ENCODE measurements at regions not wholly inside any gene's neighbourhood (a gene's known extent, or its start where the extent isn't known, plus 50 kb on each side); places are given as distances from the start of the nearest gene placed in this dataset.

- H3K36me3 ChIP-seq: no peaks in the 10 kb centered on the region
- no peak for DNase-seq (ENCODE audit: low spot score)
- no peaks in the 10 kb centered on the region for H3K9me3 ChIP-seq
- no peaks in the 10 kb centered on the region for H3K4me1 ChIP-seq
- no peak overlapping the region for H3K27ac ChIP-seq
- H3K27me3 ChIP-seq: no peaks in the 10 kb centered on the region
- H3K4me3 ChIP-seq: no peak overlapping the region
- no peak for TF ChIP-seq CTCF (IDR thresholded peaks at IDR 0.05)
Observed at GRCh38 chr2:238963161-238963970, 115.5 kb downstream of the TWIST2 start.

- Histone ChIP-seq H3K4me3 (no peak overlapping the region), H3K27me3 (no peaks in the 10 kb centered on the region), H3K4me1 (no peaks in the 10 kb centered on the region), H3K36me3 (no peaks in the 10 kb centered on the region), H3K9me3 (no peaks in the 10 kb centered on the region), H3K27ac (no peak overlapping the region)
- DNase-seq (ENCODE audit: low spot score): no peak
- TF ChIP-seq CTCF (IDR thresholded peaks at IDR 0.05): no peak
Observed at GRCh38 chr2:238963971-238964328, 116.1 kb downstream of the TWIST2 start.

GRCh38 chr2:238964544-238965067, 116.7 kb downstream of the TWIST2 start:
- TF ChIP-seq CTCF (IDR thresholded peaks at IDR 0.05): no peak
- H3K4me3 ChIP-seq: no peak overlapping the region
- no peaks in the 10 kb centered on the region for H3K4me1 ChIP-seq
- H3K27me3 ChIP-seq: no peaks in the 10 kb centered on the region
- no peaks in the 10 kb centered on the region for H3K36me3 ChIP-seq
- no peaks in the 10 kb centered on the region for H3K9me3 ChIP-seq
- H3K27ac ChIP-seq: no peak overlapping the region
- no peak for DNase-seq (ENCODE audit: low spot score)

DNA sequence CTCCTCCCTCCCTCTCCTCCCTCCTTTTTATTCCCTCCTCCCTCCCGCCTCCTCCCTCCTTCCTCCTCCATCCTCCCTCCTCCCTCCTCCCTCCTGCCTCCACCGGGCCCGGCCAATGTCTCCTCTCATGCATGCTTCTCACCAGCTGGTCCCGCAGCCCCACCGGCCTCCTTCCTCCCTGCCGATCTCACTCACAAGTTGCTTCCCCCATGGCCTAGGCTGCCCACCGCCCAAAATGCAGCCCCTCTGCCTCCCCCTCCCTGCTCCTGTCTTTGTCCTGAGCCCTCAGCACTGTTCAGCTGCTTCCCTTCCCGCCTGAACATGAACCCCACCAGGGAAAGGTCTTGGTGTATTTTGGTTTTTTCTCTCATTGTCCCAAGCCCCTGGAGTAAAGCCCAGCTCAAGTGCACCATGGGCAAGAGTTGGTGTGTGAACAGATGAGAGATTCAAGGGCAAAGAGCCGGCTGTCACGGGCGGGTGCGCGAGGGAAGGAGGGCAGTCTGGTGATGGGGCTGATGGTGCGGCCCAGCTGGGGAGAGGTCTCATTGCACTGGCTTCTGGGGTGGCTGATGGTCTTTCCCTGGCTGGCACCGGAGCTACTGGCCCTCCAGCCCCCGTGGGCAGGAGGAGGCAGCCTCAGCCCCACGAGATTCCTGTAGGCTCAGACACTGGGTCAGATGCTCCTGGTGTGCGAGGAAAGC, 117.6 kb downstream of the TWIST2 start:
- DNase-seq (ENCODE audit: low spot score): no peak
- no peak for TF ChIP-seq CTCF (IDR thresholded peaks at IDR 0.05)
- H3K9me3 ChIP-seq: no peaks in the 10 kb centered on the region
- no peak overlapping the region for H3K4me3 ChIP-seq
- H3K27ac ChIP-seq: no peak overlapping the region
- no peaks in the 10 kb centered on the region for H3K4me1 ChIP-seq
- H3K36me3 ChIP-seq: no peaks in the 10 kb centered on the region
- no peaks in the 10 kb centered on the region for H3K27me3 ChIP-seq

GRCh38 chr2:238966072-238966937, 118.4 kb downstream of the TWIST2 start:
- Histone ChIP-seq H3K9me3 (no peaks in the 10 kb centered on the region), H3K27ac (no peak overlapping the region), H3K4me3 (no peak overlapping the region), H3K4me1 (no peaks in the 10 kb centered on the region), H3K27me3 (no peaks in the 10 kb centered on the region), H3K36me3 (no peaks in the 10 kb centered on the region)
- no peak for TF ChIP-seq CTCF (IDR thresholded peaks at IDR 0.05)
- no peak for DNase-seq (ENCODE audit: low spot score)
